K562 (cell line): ENCODE measurements at regions not wholly inside any gene's neighbourhood (a gene's known extent, or its start where the extent isn't known, plus 50 kb on each side); places are given as distances from the start of the nearest gene placed in this dataset.

ENCODE experiments used
- ATAC-seq: fragments of 200-7000 bp; cut with Tn5 transposase; 3 replicates; pipeline ENCODE4 v1.9.1; 2020; ENCODE audit warnings: moderate library complexity
- BruUV-seq: library from RNA; stranded (reverse); fragments of 400-500 nt; replicated peaks from 2 replicates; lab custom pipeline; 2021; lab: Mats Ljungman, UMichigan
- CTCF ChIA-PET: fragments of 300-600 bp; formaldehyde crosslinking; extraction: SDS; loops from one replicate; lab custom pipeline; 2021; ENCODE audit warnings: low intra/inter-chr PET ratio; lab: Yijun Ruan, JAX
- POLR2A ChIA-PET: fragments of 300-600, 350-650 bp; sonication (Branson Sonifier 250); formaldehyde crosslinking; extraction: SDS; loops from one replicate; lab custom pipeline; 2021; ENCODE audit warnings: antibody characterized with exemption, inconsistent platforms; lab: Yijun Ruan, JAX
- DNase-seq, 4 experiments: peaks; one replicate each; pipeline versions ENCODE4 v3.0.0 to v3.0.0-alpha.2; 2011 to 2018; ENCODE audit warnings: low spot score in 3 of 4, mixed read lengths in 3 of 4; ENCODE audit errors: extremely low read depth in 1 of 4
- FAIRE-seq: peaks from 2 replicates; lab custom pipeline; 2011; peaks lifted over from hg19 to GRCh38; lab: Jason Lieb, UNC
- H2AFZ ChIP-seq: 2 replicates; pipeline ENCODE4 v1.6.0; 2011; ENCODE audit warnings: low read depth, low read length, control low read depth, inconsistent platforms
- H3K27ac ChIP-seq: fragments of 200-600 bp; 3 replicates; pipeline ENCODE4 v1.8.0; 2011; ENCODE audit warnings: low read depth, mild to moderate bottlenecking, control low read depth, inconsistent platforms, low read length, moderate library complexity, mixed read lengths; ENCODE audit errors: extremely low read depth
- H3K27me3 ChIP-seq, 2 experiments: fragments of 300-600 bp in 1 of 2; 2 replicates in 1 of 2; 3 replicates in 1 of 2; pipeline versions ENCODE4 v1.6.0 to v1.8.0; 2011; ENCODE audit warnings: inconsistent platforms in 2 of 2, low read length in 2 of 2, mild to moderate bottlenecking in 1 of 2, mixed read lengths in 1 of 2, moderate library complexity in 1 of 2; ENCODE audit not compliant: control insufficient read depth in 2 of 2, insufficient read depth in 2 of 2
- H3K36me3 ChIP-seq: fragments of 300-600 bp; 3 replicates; pipeline ENCODE4 v1.8.0; 2011; ENCODE audit warnings: mild to moderate bottlenecking, low read length, inconsistent platforms; ENCODE audit not compliant: control insufficient read depth, insufficient read depth
- H3K4me1 ChIP-seq, 2 experiments: fragments of 200-600 bp in 1 of 2; replicated peaks in 1 of 2; 2 replicates in 1 of 2; 3 replicates in 1 of 2; pipeline versions ENCODE4 v1.5.1 to v1.8.0; 2011; ENCODE audit warnings: inconsistent platforms in 2 of 2, low read length in 2 of 2, mild to moderate bottlenecking in 1 of 2, mixed read lengths in 1 of 2, moderate library complexity in 1 of 2; ENCODE audit not compliant: control insufficient read depth in 2 of 2, insufficient read depth in 2 of 2
- H3K4me2 ChIP-seq: 2 replicates; pipeline ENCODE4 v1.6.1; 2011; ENCODE audit warnings: low read length, control low read depth, inconsistent platforms, mixed read lengths; ENCODE audit not compliant: insufficient read depth
- H3K4me3 ChIP-seq: fragments of 200-600 bp; sonication (generic), shearing (Covaris generic); 2 replicates; pipeline ENCODE4 v1.5.1; 2016; ENCODE audit warnings: control low read depth, inconsistent platforms
- H3K79me2 ChIP-seq: fragments of 200-600 bp; 3 replicates; pipeline ENCODE4 v1.8.0; 2011; ENCODE audit warnings: low read length, inconsistent platforms; ENCODE audit not compliant: control insufficient read depth, insufficient read depth
- H3K9ac ChIP-seq, 2 experiments: 2 replicates each; pipeline versions ENCODE4 v1.6.0 to v1.6.1; 2011; ENCODE audit warnings: low read depth in 2 of 2, low read length in 2 of 2, control low read depth in 1 of 2, inconsistent platforms in 1 of 2, mild to moderate bottlenecking in 1 of 2, mixed read lengths in 1 of 2; ENCODE audit not compliant: insufficient read depth in 1 of 2
- H3K9me1 ChIP-seq: one replicate; pipeline ENCODE4 v1.6.0; 2011; ENCODE audit warnings: inconsistent platforms, mild to moderate bottlenecking, low read length, moderate library complexity; ENCODE audit not compliant: control insufficient read depth, insufficient read depth
- H3K9me3 ChIP-seq: replicated peaks from 2 replicates; pipeline ENCODE4 v1.5.1; 2011; ENCODE audit warnings: low read depth, low read length, inconsistent platforms; ENCODE audit not compliant: control insufficient read depth, insufficient read depth
- H4K20me1 ChIP-seq: replicated peaks from 2 replicates; pipeline ENCODE4 v1.6.1; 2011; ENCODE audit warnings: low read length, inconsistent platforms, mixed read lengths; ENCODE audit not compliant: control insufficient read depth, insufficient read depth
- CXXC5 ChIP-seq: fragments of 250-450 bp; sonication (Bioruptor Pico); IDR thresholded peaks from 2 replicates; pipeline ENCODE4 v1.8.0; 2022; ENCODE audit warnings: inconsistent platforms, mild to moderate bottlenecking, moderate library complexity
- HDAC2 ChIP-seq: fragments of 450-650 bp; IDR thresholded peaks from 2 replicates; pipeline ENCODE4 v1.6.1; 2016; ENCODE audit warnings: mild to moderate bottlenecking
- HNRNPH1 ChIP-seq: fragments of 200-400 bp; formaldehyde crosslinking; optimal IDR thresholded peaks from 2 replicates; pipeline ENCODE3; 2017; ENCODE audit warnings: low read depth, mild to moderate bottlenecking, low read length, moderate library complexity
- ILK ChIP-seq: fragments of 450-650 bp; IDR thresholded peaks from 2 replicates; pipeline ENCODE4 v1.6.1; 2016; ENCODE audit warnings: missing genetic modification characterization, low read depth, mild to moderate bottlenecking, missing compliant biosample characterization, moderate library complexity, borderline replicate concordance
- NONO ChIP-seq, 2 experiments: fragments of 200-400 bp in 1 of 2; fragments of 450-650 bp in 1 of 2; formaldehyde crosslinking in 1 of 2; IDR thresholded peaks; 2 replicates each; pipeline ENCODE4 v1.6.1; 2017; ENCODE audit warnings: low read depth in 2 of 2, mild to moderate bottlenecking in 2 of 2, moderate library complexity in 2 of 2, low read length in 1 of 2
- NR1H2 ChIP-seq: sonication (generic); formaldehyde crosslinking; IDR thresholded peaks from 2 replicates; pipeline ENCODE4 v1.4.0; 2020; ENCODE audit warnings: mild to moderate bottlenecking, missing genetic modification reagents
- POLR2AphosphoS2 ChIP-seq: IDR thresholded peaks from 2 replicates; pipeline ENCODE4 v1.6.1; 2012; ENCODE audit warnings: low read length, improper control_type of control experiment
- POLR3G ChIP-seq: IDR thresholded peaks from 2 replicates; pipeline ENCODE4 v1.6.1; 2011; ENCODE audit not compliant: insufficient read length, insufficient replicate concordance; ENCODE audit errors: extremely low read depth
- SMC3 ChIP-seq: conservative IDR thresholded peaks from 2 replicates; pipeline ENCODE4 v1.6.1; 2011; ENCODE audit warnings: low read depth, low read length, improper control_type of control experiment; ENCODE audit not compliant: insufficient read depth
- SP2 ChIP-seq: IDR thresholded peaks from 2 replicates; pipeline ENCODE4 v1.6.1; 2011; ENCODE audit warnings: mild to moderate bottlenecking, low read depth, low read length, moderate library complexity; ENCODE audit not compliant: poor library complexity, severe bottlenecking; ENCODE audit errors: extremely low read depth
- TEAD2 ChIP-seq: fragments of 450-650 bp; IDR thresholded peaks from 2 replicates; pipeline ENCODE4 v1.6.1; 2016; ENCODE audit warnings: missing genetic modification characterization, control low read depth, missing compliant biosample characterization
- YBX1 ChIP-seq: fragments of 450-650 bp; IDR thresholded peaks from 2 replicates; pipeline ENCODE4 v1.7.1; 2016; ENCODE audit warnings: mild to moderate bottlenecking
- ZNF3 ChIP-seq: fragments of 250-450 bp; sonication (Bioruptor Pico); IDR thresholded peaks from 2 replicates; pipeline ENCODE4 v1.5.0; 2021; ENCODE audit warnings: mild to moderate bottlenecking, moderate library complexity
- WGBS: fragments of 100-300 bp; shearing (Covaris generic); methylation state at CpG from one replicate; pipeline ENCODE4 v1.1.6; 2016; ENCODE audit warnings: low coverage, mixed read lengths; ENCODE audit not compliant: insufficient coverage; ENCODE audit errors: missing lambda C conversion rate; 5-methylcytosine and 5-hydroxymethylcytosine counted together
- in situ Hi-C: fragments of 300-500 bp; cut with MboI; formaldehyde crosslinking; loops from 4 replicates; pipeline ENCODE4 v1.15.0; 2018; ENCODE audit warnings: inconsistent platforms, mixed read lengths
- intact Hi-C: fragments of 100-400 bp; cut with micrococcal nuclease; formaldehyde crosslinking; loops from 2 replicates; pipeline ENCODE4 v1.14.2; 2022
- TF ChIP-seq, protein P1 (sequence below): fragments of 450-650 bp; conservative IDR thresholded peaks from 2 replicates; pipeline ENCODE4 v1.6.1; 2016; ENCODE audit warnings: missing genetic modification characterization, low read depth, mild to moderate bottlenecking, control low read depth, missing compliant biosample characterization

DNA sequence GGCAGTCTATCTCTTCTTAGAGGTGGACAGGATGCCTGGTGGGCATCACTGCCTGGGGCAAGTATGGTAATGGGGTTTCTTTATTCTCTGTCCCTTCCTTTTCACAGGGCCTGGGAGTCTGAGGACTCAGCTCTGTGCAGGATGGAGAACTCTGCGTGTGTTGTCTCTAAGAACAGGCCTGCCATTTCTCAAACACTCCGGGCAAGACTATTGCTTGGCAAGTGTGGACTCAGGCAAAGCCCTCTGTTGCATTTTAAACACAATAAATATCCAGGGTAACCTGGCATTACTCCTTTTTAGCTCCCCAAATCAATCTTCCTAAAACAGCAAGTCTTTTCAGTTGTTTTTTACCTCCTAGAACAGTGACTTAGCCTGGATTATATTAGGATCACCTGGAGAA, 185.1 kb upstream of the ROPN1 start:
- BruUV-seq, result no TSS peak
- no peak overlapping the region for H3K4me3 ChIP-seq
- H3K9ac ChIP-seq, result no peak overlapping the region
- WGBS, result 0% methylated on average over 1 of the region's 2 CpGs
- H3K4me1 ChIP-seq, result no peaks in the 10 kb centered on the region
- no peaks in the 10 kb centered on the region; the same call in 1 of the 2 replicates for H4K20me1 ChIP-seq
- no peaks in the 10 kb centered on the region for H3K79me2 ChIP-seq
- H3K9me1 ChIP-seq, result peaks cover 3% of the 10 kb centered on the region
- in situ Hi-C loops (no loop called here), intact Hi-C loops (no loop called here)
- no peaks in the 10 kb centered on the region for H3K27me3 ChIP-seq
- ChIA-PET POLR2A (no interaction called here), CTCF (no interaction called here)
- no peaks in the 10 kb centered on the region for H3K36me3 ChIP-seq
- no peaks in the 10 kb centered on the region for H3K9me3 ChIP-seq
- ATAC-seq (no peak), FAIRE-seq (no peak), DNase-seq (no peak)
- no peak overlapping the region for H3K4me2 ChIP-seq
- H3K27ac ChIP-seq, result no peak overlapping the region
- no peak overlapping the region for H2AFZ ChIP-seq
- TF ChIP-seq NR1H2 (CRISPR knock-in tag) (no peak), POLR3G (no peak), SMC3 (no peak), ZNF3 (CRISPR knock-in tag) (no peak), HNRNPH1 (no peak), CXXC5 (CRISPR knock-in tag) (no peak), POLR2AphosphoS2 (no peak), SP2 (no peak), YBX1 (no peak), HDAC2 (no peak), NONO (IDR thresholded peaks at IDR 0.05; ENCODE audit: low read depth in 2 of 2, low read length in 1 of 2) (no peak), ILK (tag) (no peak), TEAD2 (tag) (no peak)
- TF ChIP-seq, protein P1, sequence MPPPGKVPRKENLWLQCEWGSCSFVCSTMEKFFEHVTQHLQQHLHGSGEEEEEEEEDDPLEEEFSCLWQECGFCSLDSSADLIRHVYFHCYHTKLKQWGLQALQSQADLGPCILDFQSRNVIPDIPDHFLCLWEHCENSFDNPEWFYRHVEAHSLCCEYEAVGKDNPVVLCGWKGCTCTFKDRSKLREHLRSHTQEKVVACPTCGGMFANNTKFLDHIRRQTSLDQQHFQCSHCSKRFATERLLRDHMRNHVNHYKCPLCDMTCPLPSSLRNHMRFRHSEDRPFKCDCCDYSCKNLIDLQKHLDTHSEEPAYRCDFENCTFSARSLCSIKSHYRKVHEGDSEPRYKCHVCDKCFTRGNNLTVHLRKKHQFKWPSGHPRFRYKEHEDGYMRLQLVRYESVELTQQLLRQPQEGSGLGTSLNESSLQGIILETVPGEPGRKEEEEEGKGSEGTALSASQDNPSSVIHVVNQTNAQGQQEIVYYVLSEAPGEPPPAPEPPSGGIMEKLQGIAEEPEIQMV (tag), result no peak
